ENCODE measurements at regions not wholly inside any gene's neighbourhood (a gene's known extent, or its start where the extent isn't known, plus 50 kb on each side); places are given as distances from the start of the nearest gene placed in this dataset.

GRCh38 chr14:83316356-83316755 lies 1782.7 kb upstream of the SEL1L start:
- H3K9me3 ChIP-seq, result no peaks in the 10 kb centered on the region
- 70 to 77% methylated on average over 1 of the region's 1 CpG for WGBS, 2 donors (ENCODE audit: low coverage in 1 of 2)
- in situ Hi-C loops (cut with MboI; ENCODE audit: low pct_ligation_motif_present in 1 of 4, low pct_unique_long_range_greater_than_20kb in 1 of 4, low sequenced_read_pairs in 3 of 4), result no loop called here
- H3K4me1 ChIP-seq, result no peaks in the 10 kb centered on the region
- H3K27ac ChIP-seq, result no peak overlapping the region
- intact Hi-C loops (cut with DNase I; ENCODE audit: low total_unique reads), result no loop called here
- H3K4me3 ChIP-seq, result no peak overlapping the region
- DNase-seq, result no peak
- TF ChIP-seq EP300 (IDR thresholded peaks at IDR 0.05; ENCODE audit: low read depth), result no peak
- TF ChIP-seq POLR2A (IDR thresholded peaks at IDR 0.05), result no peak
- no peak for TF ChIP-seq POLR2AphosphoS5 (IDR thresholded peaks at IDR 0.05)
- no peak for TF ChIP-seq CTCF (IDR thresholded peaks at IDR 0.05)
- H3K36me3 ChIP-seq, result no peaks in the 10 kb centered on the region
- no peaks in the 10 kb centered on the region for H3K27me3 ChIP-seq

DNA sequence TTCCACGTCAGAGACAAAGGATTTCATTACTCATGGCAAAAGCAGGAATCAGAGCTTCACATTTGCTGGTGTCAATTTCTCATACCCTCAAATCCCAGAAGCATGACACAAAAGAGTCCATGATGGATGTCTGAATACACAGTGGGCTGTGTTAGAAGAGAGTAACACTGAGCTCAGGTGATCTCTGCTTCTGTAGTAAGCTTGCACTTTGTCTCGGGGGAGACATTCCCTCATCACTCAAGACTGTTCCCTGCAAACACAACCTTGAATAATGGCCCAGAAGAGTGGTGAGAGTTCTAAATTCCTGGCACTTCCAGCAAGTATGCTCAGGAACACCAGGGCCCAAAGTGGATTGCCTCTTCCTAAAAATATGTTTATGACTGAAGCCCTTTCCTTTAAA lies 1787.2 kb upstream of the SEL1L start:
- Histone ChIP-seq H3K27me3 (no peaks in the 10 kb centered on the region), H3K4me1 (no peaks in the 10 kb centered on the region), H3K4me3 (no peak overlapping the region), H3K36me3 (no peaks in the 10 kb centered on the region), H3K27ac (no peak overlapping the region), H3K9me3 (no peaks in the 10 kb centered on the region)
- in situ Hi-C loops (cut with MboI; ENCODE audit: low pct_ligation_motif_present in 1 of 4, low pct_unique_long_range_greater_than_20kb in 1 of 4, low sequenced_read_pairs in 3 of 4), result no loop called here
- no peak for TF ChIP-seq POLR2AphosphoS5 (IDR thresholded peaks at IDR 0.05)
- TF ChIP-seq CTCF (IDR thresholded peaks at IDR 0.05), result no peak
- no peak for TF ChIP-seq POLR2A (IDR thresholded peaks at IDR 0.05)
- no peak for TF ChIP-seq EP300 (IDR thresholded peaks at IDR 0.05; ENCODE audit: low read depth)
- intact Hi-C loops (cut with DNase I; ENCODE audit: low total_unique reads), result no loop called here
- WGBS, 2 donors (ENCODE audit: low coverage in 1 of 2), result 91% methylated on average over 2 of the region's 2 CpGs; no CpG with 5 or more reads in 1 of the 2 donors
- no peak for DNase-seq

- 80 to 94% methylated on average over 2 of the region's 2 CpGs for WGBS, 2 donors (ENCODE audit: low coverage in 1 of 2)
- Histone ChIP-seq H3K4me3 (no peak overlapping the region), H3K4me1 (no peaks in the 10 kb centered on the region), H3K36me3 (no peaks in the 10 kb centered on the region), H3K27me3 (no peaks in the 10 kb centered on the region), H3K9me3 (no peaks in the 10 kb centered on the region), H3K27ac (no peak overlapping the region)
- no peak for DNase-seq
- intact Hi-C loops (cut with DNase I; ENCODE audit: low total_unique reads) (no loop called here), in situ Hi-C loops (cut with MboI; ENCODE audit: low pct_ligation_motif_present in 1 of 4, low pct_unique_long_range_greater_than_20kb in 1 of 4, low sequenced_read_pairs in 3 of 4) (no loop called here)
- TF ChIP-seq POLR2A (IDR thresholded peaks at IDR 0.05) (no peak), EP300 (IDR thresholded peaks at IDR 0.05; ENCODE audit: low read depth) (no peak)
These were observed 1797.9 kb upstream of the SEL1L start for GRCh38 chr14:83331513-83331912.

GRCh38 chr14:83342590-83342989 lies 1808.9 kb upstream of the SEL1L start:
- no peak for DNase-seq
- H3K36me3 ChIP-seq, result no peaks in the 10 kb centered on the region
- H3K27me3 ChIP-seq, result no peaks in the 10 kb centered on the region
- H3K4me3 ChIP-seq, result no peak overlapping the region
- H3K4me1 ChIP-seq, result no peaks in the 10 kb centered on the region
- TF ChIP-seq POLR2A (IDR thresholded peaks at IDR 0.05) (no peak), EP300 (IDR thresholded peaks at IDR 0.05; ENCODE audit: low read depth) (no peak), POLR2AphosphoS5 (IDR thresholded peaks at IDR 0.05) (no peak), CTCF (IDR thresholded peaks at IDR 0.05) (no peak)
- no peaks in the 10 kb centered on the region for H3K9me3 ChIP-seq
- intact Hi-C loops (cut with DNase I; ENCODE audit: low total_unique reads) (no loop called here), in situ Hi-C loops (cut with MboI; ENCODE audit: low pct_ligation_motif_present in 1 of 4, low pct_unique_long_range_greater_than_20kb in 1 of 4, low sequenced_read_pairs in 3 of 4) (no loop called here)
- 70 to 80% methylated on average over 1 to 9 of the region's 9 CpGs for WGBS, 2 donors (ENCODE audit: low coverage in 1 of 2)
- no peak overlapping the region for H3K27ac ChIP-seq

- no peak overlapping the region for H3K4me3 ChIP-seq
- no peak for DNase-seq
- no peaks in the 10 kb centered on the region for H3K27me3 ChIP-seq
- WGBS, 2 donors (ENCODE audit: low coverage in 1 of 2), result 33 to 38% methylated on average over 1 of the region's 1 CpG
- intact Hi-C loops (cut with DNase I; ENCODE audit: low total_unique reads) (no loop called here), in situ Hi-C loops (cut with MboI; ENCODE audit: low pct_ligation_motif_present in 1 of 4, low pct_unique_long_range_greater_than_20kb in 1 of 4, low sequenced_read_pairs in 3 of 4) (no loop called here)
- H3K4me1 ChIP-seq, result no peaks in the 10 kb centered on the region
- H3K9me3 ChIP-seq, result no peaks in the 10 kb centered on the region
- H3K36me3 ChIP-seq, result no peaks in the 10 kb centered on the region
- H3K27ac ChIP-seq, result no peak overlapping the region
- TF ChIP-seq POLR2A (IDR thresholded peaks at IDR 0.05), result no peak
- no peak for TF ChIP-seq POLR2AphosphoS5 (IDR thresholded peaks at IDR 0.05)
These were observed 1814.2 kb upstream of the SEL1L start for GRCh38 chr14:83347874-83348273.

All from transverse colon (tissue), 4 donors.